Occipital lobe (tissue), 1 donor: ENCODE measurements at regions not wholly inside any gene's neighbourhood (a gene's known extent, or its start where the extent isn't known, plus 50 kb on each side); places are given as distances from the start of the nearest gene placed in this dataset.
"Not testable (repeated sequence)": the region's sequence is repeated elsewhere in the genome, so short reads cannot be mapped to it uniquely, and the experiment has no call there.

Experiments
- DNase-seq: peaks from one replicate; lab custom pipeline; 2025; lab: John Stamatoyannopoulos, UW

GRCh38 chr6:144359783-144360182, 74.6 kb downstream of the UTRN start:
- no peak for DNase-seq

- DNase-seq = no peak
Observed at GRCh38 chr6:144360401-144360800, 75.3 kb downstream of the UTRN start.

- DNase-seq = no peak
Observed at GRCh38 chr6:144361016-144361415, 75.9 kb downstream of the UTRN start.

DNA sequence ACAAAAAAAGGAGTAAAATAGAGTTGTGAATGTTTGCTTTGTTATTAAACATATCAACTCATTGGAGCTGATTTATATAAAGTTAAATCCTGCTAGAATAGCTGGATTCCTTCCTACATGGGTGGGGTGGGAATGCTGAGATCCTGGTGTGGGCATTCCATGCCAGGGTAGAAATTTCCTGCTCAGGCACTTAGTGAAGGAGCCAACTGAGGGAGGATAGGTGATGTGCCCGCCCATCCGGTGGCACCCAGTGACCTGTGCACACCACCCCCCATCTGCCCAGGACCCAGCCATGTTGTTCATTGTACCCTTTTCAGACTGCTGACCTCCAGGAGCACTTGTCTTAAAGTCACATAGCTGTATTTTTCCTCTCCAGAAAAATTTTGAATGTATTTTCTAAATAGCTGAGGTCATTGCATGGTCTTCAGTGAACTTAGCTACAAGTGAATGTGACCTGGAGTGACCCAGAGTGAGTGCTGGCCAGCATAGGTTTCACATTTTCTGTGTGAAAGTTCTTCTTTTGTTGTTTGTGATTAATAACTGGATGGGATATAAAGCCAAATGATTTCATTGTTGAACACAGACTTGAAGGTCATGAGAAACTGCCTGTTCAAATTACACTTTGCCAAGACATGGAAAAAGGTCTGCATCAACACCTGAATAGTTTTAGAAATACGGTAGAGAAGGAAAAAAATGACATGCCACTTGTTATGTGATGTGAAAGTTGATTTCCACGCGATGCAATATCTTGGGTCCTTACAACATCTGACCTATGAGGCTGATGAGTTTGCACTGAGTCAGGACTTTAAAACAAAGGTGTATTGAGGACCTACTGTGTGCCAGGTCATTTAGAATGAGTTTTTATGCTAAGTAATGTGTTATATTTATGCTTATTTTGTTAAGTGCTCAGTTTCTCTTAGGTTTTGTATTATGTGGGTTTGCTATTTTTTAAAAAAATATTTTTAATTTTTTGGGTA, 77.2 kb downstream of the UTRN start:
- no peak for DNase-seq

- no peak for DNase-seq
Observed at GRCh38 chr6:144364208-144364720, 79.1 kb downstream of the UTRN start.

- no peak for DNase-seq
Observed at GRCh38 chr6:144364782-144365181, 79.6 kb downstream of the UTRN start.

- DNase-seq = no peak
Observed at GRCh38 chr6:144365271-144365670, 80.1 kb downstream of the UTRN start.

DNA sequence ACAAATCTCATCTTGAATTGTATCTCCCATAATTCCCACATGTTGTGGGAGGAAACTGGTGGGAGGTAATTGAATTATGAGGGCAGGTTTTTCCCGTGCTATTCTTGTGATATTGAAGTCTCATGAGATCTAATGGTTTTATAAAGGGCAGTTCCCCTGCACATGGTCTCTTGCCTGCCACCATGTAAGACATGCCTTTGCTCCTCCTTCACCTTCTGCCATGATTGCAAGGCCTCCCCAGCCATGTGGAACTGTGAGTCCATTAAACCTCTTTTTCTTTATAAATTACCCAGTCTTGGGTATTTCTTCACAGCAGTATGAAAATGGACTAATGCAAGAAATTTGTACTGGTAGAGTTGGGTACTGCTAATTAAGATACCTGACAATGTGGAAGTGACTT, 84.6 kb downstream of the UTRN start:
- DNase-seq = not testable (repeated sequence)

DNA sequence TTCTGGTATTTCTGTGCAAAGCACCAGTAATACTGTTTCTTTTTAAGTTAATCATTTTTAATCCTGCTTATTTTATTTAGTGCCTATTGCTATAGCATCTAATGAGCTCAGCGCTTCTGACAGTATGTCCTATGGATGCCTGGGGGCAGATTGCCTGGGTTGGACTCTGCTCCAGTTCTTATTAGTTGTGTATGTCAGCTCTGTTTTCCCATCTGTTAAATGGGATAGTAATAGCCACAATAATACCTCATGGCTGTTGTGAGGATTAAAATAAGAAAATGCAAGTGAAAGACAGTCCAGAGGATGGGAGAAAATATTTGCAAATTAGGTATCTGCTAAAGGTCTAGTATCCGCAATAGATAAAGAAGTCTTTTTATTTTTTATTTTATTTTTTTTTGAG, 87.0 kb downstream of the UTRN start:
- no peak for DNase-seq

DNA sequence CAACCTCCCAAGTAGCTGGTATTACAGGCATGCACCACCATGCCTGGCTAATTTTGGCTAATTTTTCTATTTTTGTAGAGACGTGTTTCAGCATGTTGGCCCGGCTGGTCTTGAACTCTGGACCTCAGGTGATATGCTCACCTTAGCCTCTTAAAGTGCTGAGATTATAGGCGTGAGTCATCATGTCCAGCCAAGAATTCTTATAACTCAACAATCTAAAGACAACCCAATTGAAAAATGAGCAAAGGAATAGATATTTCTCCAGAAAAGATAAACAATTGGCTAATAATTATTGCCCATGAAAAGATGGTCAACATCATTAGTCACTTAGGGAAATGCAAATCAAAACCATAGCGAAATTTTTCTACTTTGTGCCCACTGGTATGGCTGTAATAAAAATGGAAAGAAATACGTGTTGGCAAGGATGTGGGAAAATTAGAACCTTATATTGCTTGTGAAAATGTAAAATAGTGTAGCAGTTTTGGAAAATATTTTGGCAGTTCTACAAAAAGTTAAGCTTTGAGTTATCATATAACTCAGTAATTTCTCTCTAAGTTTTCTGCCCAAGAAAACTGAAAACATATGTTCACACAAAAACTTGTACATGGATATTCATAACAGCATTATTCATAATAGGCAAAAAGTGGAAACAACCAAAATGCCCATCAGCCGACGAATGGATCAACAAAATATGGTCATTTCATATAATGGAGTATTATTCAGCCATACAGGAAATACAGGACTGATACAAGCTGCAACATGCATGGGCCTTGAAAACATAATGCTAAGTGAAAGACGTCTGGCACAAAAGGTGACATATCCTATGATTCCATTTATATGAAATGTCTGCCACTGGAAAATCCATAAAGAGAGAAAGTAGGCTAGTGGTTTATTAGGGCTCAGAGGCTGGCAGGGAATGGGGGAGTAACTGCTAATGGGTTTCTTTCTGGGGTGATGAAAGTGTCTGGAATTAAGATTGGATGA, 87.8 kb downstream of the UTRN start:
- no peak for DNase-seq

- not testable (repeated sequence) for DNase-seq
Observed at GRCh38 chr6:144374525-144374924, 89.4 kb downstream of the UTRN start.

GRCh38 chr6:144377586-144378210, 92.6 kb downstream of the UTRN start:
- DNase-seq = no peak

DNA sequence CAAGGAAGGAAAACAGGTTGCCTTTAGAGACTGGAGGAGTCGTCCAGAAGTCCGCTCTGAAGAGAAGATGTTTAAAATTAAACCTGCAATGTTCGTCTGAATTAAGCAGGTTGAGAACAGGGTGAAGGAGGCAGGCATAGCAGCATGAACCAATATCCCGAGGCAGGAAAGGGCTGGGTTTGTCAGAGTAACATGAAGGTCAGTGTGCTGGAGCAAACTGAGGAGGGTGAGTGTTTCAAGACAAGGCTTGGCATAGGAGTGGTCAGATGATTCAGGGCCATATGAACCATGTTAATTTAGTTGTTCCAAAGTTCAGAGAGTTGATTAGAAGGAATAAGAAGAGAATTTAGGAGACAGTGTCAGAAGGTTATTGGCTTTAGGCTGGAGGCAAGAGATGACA, 93.3 kb downstream of the UTRN start:
- DNase-seq = no peak

- DNase-seq = no peak
Observed at GRCh38 chr6:144379356-144379755, 94.2 kb downstream of the UTRN start.

DNA sequence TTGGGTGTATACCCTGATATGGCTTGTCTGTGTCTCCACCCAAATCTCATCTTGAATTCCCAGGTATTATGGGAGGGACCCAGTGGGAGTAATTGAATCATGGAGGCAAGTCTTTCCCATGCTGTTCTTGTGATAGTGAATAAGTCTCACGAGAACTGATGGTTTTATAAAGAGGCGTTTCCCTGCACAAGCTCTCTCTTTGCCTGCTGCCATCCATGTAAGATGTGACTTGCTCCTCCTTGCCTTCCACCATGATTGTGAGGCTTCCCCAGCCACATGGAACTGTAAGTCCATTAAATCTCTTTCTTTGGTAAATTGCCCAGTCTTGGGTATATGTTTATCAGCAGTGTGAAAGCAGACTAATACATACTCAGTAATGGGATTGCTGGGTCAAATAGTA, 96.4 kb downstream of the UTRN start:
- DNase-seq = not testable (repeated sequence)

- DNase-seq = no peak
Observed at GRCh38 chr6:144383336-144383735, 98.2 kb downstream of the UTRN start.

DNA sequence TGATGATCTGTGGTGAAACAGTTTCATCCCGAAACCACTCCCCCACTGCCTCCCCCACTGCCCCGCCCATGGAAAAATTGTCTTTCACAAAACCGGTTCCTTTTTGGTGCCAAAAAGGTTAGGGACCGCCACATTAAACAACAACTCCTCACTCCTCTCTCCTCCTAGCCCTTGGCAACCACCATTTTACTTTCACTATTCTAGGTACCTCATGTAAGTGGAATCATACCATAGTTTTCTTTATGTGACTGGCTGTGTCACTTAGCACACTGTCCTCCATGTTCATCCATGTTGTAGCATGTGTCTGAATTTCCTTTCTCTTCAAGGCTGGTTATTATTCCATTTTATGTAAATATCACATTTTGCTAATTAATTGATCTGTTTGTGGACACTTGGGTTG, 99.3 kb downstream of the UTRN start:
- no peak for DNase-seq

DNA sequence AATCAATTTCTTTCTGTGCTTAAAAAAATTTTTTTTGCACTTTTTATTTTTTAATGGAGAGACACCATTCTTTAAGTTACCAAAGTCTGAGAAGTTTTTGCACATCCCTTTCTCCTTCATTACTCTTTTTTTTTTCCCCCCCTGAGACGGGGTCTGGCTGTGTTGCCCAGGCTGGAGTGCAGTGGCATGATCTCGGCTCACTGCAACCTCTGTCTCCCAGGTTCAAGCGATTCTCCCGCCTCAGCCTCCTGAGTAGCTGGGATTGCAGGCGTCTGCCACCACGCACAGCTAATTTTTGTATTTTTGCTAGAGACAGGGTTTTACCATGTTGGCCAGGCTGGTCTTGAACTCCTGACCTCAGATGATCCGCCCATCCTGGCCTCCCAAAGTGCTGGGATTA, 104.3 kb downstream of the UTRN start:
- DNase-seq = not testable (repeated sequence)

- no peak for DNase-seq
Observed at GRCh38 chr6:144390202-144390601, 105.1 kb downstream of the UTRN start.

DNA sequence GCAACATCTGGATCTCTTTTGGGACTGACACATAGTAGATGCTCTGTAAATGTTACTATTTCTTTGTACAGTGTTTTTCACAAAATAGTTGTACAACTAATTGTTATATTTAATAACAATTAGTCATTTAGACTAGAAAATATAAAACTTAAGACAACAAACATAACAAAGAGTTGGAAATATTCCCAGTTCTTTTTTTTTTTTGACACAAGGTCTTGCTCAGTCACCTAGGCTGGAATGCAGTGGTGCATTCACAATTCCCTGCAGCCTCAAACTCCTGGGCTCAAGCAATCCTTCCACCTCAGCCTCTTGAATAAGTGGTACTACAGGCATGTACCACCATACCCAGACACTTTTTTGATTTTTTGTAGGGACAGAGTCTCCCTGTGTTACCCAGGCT, 105.8 kb downstream of the UTRN start:
- DNase-seq = no peak

DNA sequence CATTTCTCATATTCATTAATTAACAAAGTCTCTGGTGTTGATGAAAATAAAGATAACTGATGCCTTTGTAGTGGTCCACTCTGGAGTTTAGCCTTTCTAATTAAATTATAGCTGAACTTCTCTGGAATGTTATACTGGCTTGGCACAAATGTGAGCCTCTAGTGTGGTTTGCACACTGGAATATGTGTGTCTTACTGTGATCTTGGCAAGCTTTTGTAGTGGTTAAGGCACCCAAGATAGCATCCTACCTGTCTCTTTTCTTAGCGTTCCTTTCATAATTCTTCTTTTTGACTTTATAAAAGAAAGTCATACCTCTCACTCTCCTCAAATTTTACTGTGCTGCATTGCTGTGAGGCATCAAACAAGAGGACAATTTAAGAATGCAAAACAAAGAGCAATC, 107.4 kb downstream of the UTRN start:
- DNase-seq = no peak
